Activated T-helper 1 cell treated with anti-CD3 and anti-CD28 coated beads, Interleukin-12 subunit alpha, Interleukin-12 subunit beta, Interleukin-2, Interleukin-4 antibody, amounts not matched to agents 30 ng/mL and 10 ng/mL and 1 ng/mL, durations not matched to agents 14 hours and 24 hours and 36 hours (primary cell): ENCODE measurements at regions not wholly inside any gene's neighbourhood (a gene's known extent, or its start where the extent isn't known, plus 50 kb on each side); places are given as distances from the start of the nearest gene placed in this dataset.

Experiments used
- DNase-seq: peaks from one replicate; pipeline ENCODE4 v3.0.0; 2021; ENCODE audit warnings: low spot score
- H3K27ac Mint-ChIP-seq: one replicate; pipeline ENCODE4 v1.8.0; 2021; ENCODE audit warnings: mild to moderate bottlenecking, mixed read lengths
- H3K27me3 Mint-ChIP-seq: one replicate; pipeline ENCODE4 v1.8.0; 2022; ENCODE audit warnings: mild to moderate bottlenecking, moderate library complexity, mixed read lengths; ENCODE audit not compliant: insufficient read depth
- H3K36me3 Mint-ChIP-seq: one replicate; pipeline ENCODE4 v1.8.0; 2021; ENCODE audit warnings: low read depth, mixed read lengths
- H3K4me1 Mint-ChIP-seq: one replicate; pipeline ENCODE4 v1.8.0; 2021; ENCODE audit warnings: low read depth, mixed read lengths
- H3K4me3 Mint-ChIP-seq: one replicate; pipeline ENCODE4 v1.8.0; 2021; ENCODE audit warnings: mild to moderate bottlenecking, moderate library complexity, mixed read lengths
- H3K9me3 Mint-ChIP-seq: one replicate; pipeline ENCODE4 v1.8.0; 2021; ENCODE audit warnings: mixed read lengths
- intact Hi-C: fragments of 100-400 bp; cut with micrococcal nuclease; formaldehyde crosslinking; loops from one replicate; pipeline ENCODE4 v1.15.1; 2024

GRCh38 chr15:66843581-66843980 is 141.5 kb downstream of the SMAD6 start:
- H3K4me3 Mint-ChIP-seq: no peak overlapping the region
- intact Hi-C loops: no loop called here
- no peak for DNase-seq
- H3K27me3 Mint-ChIP-seq: peaks cover 51% of the 10 kb centered on the region
- no peaks in the 10 kb centered on the region for H3K4me1 Mint-ChIP-seq
- H3K27ac Mint-ChIP-seq: no peak overlapping the region
- H3K9me3 Mint-ChIP-seq: no peaks in the 10 kb centered on the region
- no peaks in the 10 kb centered on the region for H3K36me3 Mint-ChIP-seq

- intact Hi-C loops: no loop called here
- no peak overlapping the region for H3K4me3 Mint-ChIP-seq
- H3K27ac Mint-ChIP-seq: no peak overlapping the region
- DNase-seq: no peak
- no peaks in the 10 kb centered on the region for H3K36me3 Mint-ChIP-seq
- peaks cover 51% of the 10 kb centered on the region for H3K27me3 Mint-ChIP-seq
- H3K9me3 Mint-ChIP-seq: no peaks in the 10 kb centered on the region
- no peaks in the 10 kb centered on the region for H3K4me1 Mint-ChIP-seq
Measured at GRCh38 chr15:66844041-66844746, 142.2 kb downstream of the SMAD6 start.

GRCh38 chr15:66844747-66845145 is 142.7 kb downstream of the SMAD6 start:
- H3K4me3 Mint-ChIP-seq: no peak overlapping the region
- H3K36me3 Mint-ChIP-seq: no peaks in the 10 kb centered on the region
- H3K4me1 Mint-ChIP-seq: no peaks in the 10 kb centered on the region
- no peak for DNase-seq
- no peaks in the 10 kb centered on the region for H3K9me3 Mint-ChIP-seq
- no peak overlapping the region for H3K27ac Mint-ChIP-seq
- intact Hi-C loops: no loop called here
- H3K27me3 Mint-ChIP-seq: peaks cover 49% of the 10 kb centered on the region

GRCh38 chr15:66845266-66845785 is 143.3 kb downstream of the SMAD6 start:
- Mint-ChIP-seq H3K4me3 (no peak overlapping the region), H3K36me3 (no peaks in the 10 kb centered on the region), H3K27ac (no peak overlapping the region), H3K9me3 (no peaks in the 10 kb centered on the region), H3K27me3 (peaks cover 47% of the 10 kb centered on the region), H3K4me1 (no peaks in the 10 kb centered on the region)
- no peak for DNase-seq
- intact Hi-C loops: no loop called here

- H3K27ac Mint-ChIP-seq: no peak overlapping the region
- H3K27me3 Mint-ChIP-seq: peaks cover 42% of the 10 kb centered on the region
- no peaks in the 10 kb centered on the region for H3K36me3 Mint-ChIP-seq
- H3K9me3 Mint-ChIP-seq: no peaks in the 10 kb centered on the region
- no peaks in the 10 kb centered on the region for H3K4me1 Mint-ChIP-seq
- no peak overlapping the region for H3K4me3 Mint-ChIP-seq
- no peak for DNase-seq
- intact Hi-C loops: no loop called here
Measured at GRCh38 chr15:66846031-66846430, 144.0 kb downstream of the SMAD6 start.

GRCh38 chr15:66846811-66847210 is 144.8 kb downstream of the SMAD6 start:
- H3K4me1 Mint-ChIP-seq: no peaks in the 10 kb centered on the region
- no peak for DNase-seq
- no peaks in the 10 kb centered on the region for H3K36me3 Mint-ChIP-seq
- H3K4me3 Mint-ChIP-seq: no peak overlapping the region
- intact Hi-C loops: no loop called here
- H3K27me3 Mint-ChIP-seq: peaks cover 35% of the 10 kb centered on the region
- no peak overlapping the region for H3K27ac Mint-ChIP-seq
- H3K9me3 Mint-ChIP-seq: no peaks in the 10 kb centered on the region

- Mint-ChIP-seq H3K36me3 (no peaks in the 10 kb centered on the region), H3K27ac (no peak overlapping the region), H3K4me3 (no peak overlapping the region), H3K9me3 (no peaks in the 10 kb centered on the region), H3K4me1 (no peaks in the 10 kb centered on the region), H3K27me3 (peaks cover 31% of the 10 kb centered on the region)
- no peak for DNase-seq
- intact Hi-C loops: no loop called here
Measured at GRCh38 chr15:66847565-66847991, 145.5 kb downstream of the SMAD6 start.

- Mint-ChIP-seq H3K27me3 (peaks cover 28% of the 10 kb centered on the region), H3K4me1 (no peaks in the 10 kb centered on the region), H3K9me3 (no peaks in the 10 kb centered on the region), H3K27ac (no peak overlapping the region), H3K4me3 (no peak overlapping the region), H3K36me3 (no peaks in the 10 kb centered on the region)
- intact Hi-C loops: no loop called here
- no peak for DNase-seq
Measured at GRCh38 chr15:66848116-66848515, 146.1 kb downstream of the SMAD6 start.

GRCh38 chr15:66848686-66849392 is 146.8 kb downstream of the SMAD6 start:
- H3K4me1 Mint-ChIP-seq: no peaks in the 10 kb centered on the region
- intact Hi-C loops: no loop called here

GRCh38 chr15:66849393-66849745 is 147.3 kb downstream of the SMAD6 start:
- no peaks in the 10 kb centered on the region for H3K9me3 Mint-ChIP-seq
- no peak overlapping the region for H3K4me3 Mint-ChIP-seq
- peaks cover 15% of the 10 kb centered on the region for H3K27me3 Mint-ChIP-seq
- no peaks in the 10 kb centered on the region for H3K36me3 Mint-ChIP-seq
- no peaks in the 10 kb centered on the region for H3K4me1 Mint-ChIP-seq
- intact Hi-C loops: no loop called here
- no peak overlapping the region for H3K27ac Mint-ChIP-seq
- no peak for DNase-seq

More at GRCh38 chr15:66848686-66849392, 146.8 kb downstream of the SMAD6 start:
- Mint-ChIP-seq H3K36me3 (no peaks in the 10 kb centered on the region), H3K4me3 (no peak overlapping the region), H3K27ac (no peak overlapping the region), H3K27me3 (peaks cover 20% of the 10 kb centered on the region), H3K9me3 (no peaks in the 10 kb centered on the region)
- DNase-seq: no peak

GRCh38 chr15:66849746-66850077 is 147.7 kb downstream of the SMAD6 start:
- no peaks in the 10 kb centered on the region for H3K4me1 Mint-ChIP-seq
- H3K27ac Mint-ChIP-seq: no peak overlapping the region
- H3K27me3 Mint-ChIP-seq: peaks cover 13% of the 10 kb centered on the region
- no peaks in the 10 kb centered on the region for H3K36me3 Mint-ChIP-seq
- H3K4me3 Mint-ChIP-seq: no peak overlapping the region
- intact Hi-C loops: no loop called here
- no peaks in the 10 kb centered on the region for H3K9me3 Mint-ChIP-seq
- DNase-seq: no peak

- Mint-ChIP-seq H3K27me3 (peaks cover 7% of the 10 kb centered on the region), H3K9me3 (no peaks in the 10 kb centered on the region), H3K36me3 (no peaks in the 10 kb centered on the region), H3K4me3 (no peak overlapping the region), H3K4me1 (no peaks in the 10 kb centered on the region), H3K27ac (no peak overlapping the region)
- DNase-seq: no peak
- intact Hi-C loops: no loop called here
Measured at GRCh38 chr15:66850078-66850991, 148.3 kb downstream of the SMAD6 start.

- Mint-ChIP-seq H3K27ac (no peak overlapping the region), H3K4me1 (no peaks in the 10 kb centered on the region), H3K36me3 (no peaks in the 10 kb centered on the region), H3K27me3 (peaks cover 7% of the 10 kb centered on the region), H3K4me3 (no peak overlapping the region), H3K9me3 (no peaks in the 10 kb centered on the region)
- intact Hi-C loops: loop anchor here (1.0 kb wide), 3 partner anchors 150 to 248 kb away; no protein-coding TSS in a partner anchor
- no peak for DNase-seq
Measured at GRCh38 chr15:66850996-66851310, 148.9 kb downstream of the SMAD6 start.
